Muscle of leg (tissue), 3 donors: ENCODE measurements at regions not wholly inside any gene's neighbourhood (a gene's known extent, or its start where the extent isn't known, plus 50 kb on each side); places are given as distances from the start of the nearest gene placed in this dataset.
"Not testable (repeated sequence)": the region's sequence is repeated elsewhere in the genome, so short reads cannot be mapped to it uniquely, and the experiment has no call there.

Experiments used
- DNase-seq: peaks from one replicate; pipeline ENCODE4 v3.0.0; 2013
- H3K27ac ChIP-seq: one replicate; pipeline ENCODE4 v1.5.1; 2013; ENCODE audit warnings: mild to moderate bottlenecking, low read length, control low read depth
- H3K27me3 ChIP-seq: one replicate; pipeline ENCODE4 v1.6.1; 2013; ENCODE audit warnings: low read length; ENCODE audit not compliant: control insufficient read depth, insufficient read depth
- H3K36me3 ChIP-seq: one replicate; pipeline ENCODE4 v1.6.1; 2013; ENCODE audit warnings: low read length; ENCODE audit not compliant: control insufficient read depth, insufficient read depth
- H3K4me1 ChIP-seq: one replicate; pipeline ENCODE4 v1.6.1; 2013; ENCODE audit warnings: low read length; ENCODE audit not compliant: control insufficient read depth, insufficient read depth
- H3K4me3 ChIP-seq: one replicate; pipeline ENCODE4 v1.5.1; 2013; ENCODE audit warnings: low read length, control low read depth
- H3K9me3 ChIP-seq: replicated peaks from 2 replicates; pipeline ENCODE4 v1.6.1; 2013; ENCODE audit warnings: low read depth, low read length; ENCODE audit not compliant: control insufficient read depth
- WGBS: methylation state at CpG from one replicate; pipeline ENCODE4 v1.1.5; 2013; ENCODE audit warnings: missing lambda C conversion rate; ENCODE audit not compliant: insufficient coverage; 5-methylcytosine and 5-hydroxymethylcytosine counted together

GRCh38 chr21:28696844-28697410 lies 295.8 kb downstream of the LTN1 start:
- Histone ChIP-seq H3K27me3 (no peaks in the 10 kb centered on the region), H3K27ac (no peak overlapping the region), H3K4me3 (no peak overlapping the region), H3K4me1 (no peaks in the 10 kb centered on the region), H3K9me3 (no peaks in the 10 kb centered on the region), H3K36me3 (no peaks in the 10 kb centered on the region)
- no CpG with 5 or more reads among the region's 2 CpGs for WGBS
- DNase-seq: no peak

- Histone ChIP-seq H3K4me1 (no peaks in the 10 kb centered on the region), H3K27ac (no peak overlapping the region), H3K27me3 (no peaks in the 10 kb centered on the region), H3K4me3 (no peak overlapping the region), H3K9me3 (no peaks in the 10 kb centered on the region), H3K36me3 (no peaks in the 10 kb centered on the region)
- no CpG with 5 or more reads among the region's 2 CpGs for WGBS
- no peak for DNase-seq
Observed at GRCh38 chr21:28693476-28693875, 299.2 kb downstream of the LTN1 start.

GRCh38 chr21:28690196-28690595 lies 302.5 kb downstream of the LTN1 start:
- no peaks in the 10 kb centered on the region for H3K9me3 ChIP-seq
- H3K4me3 ChIP-seq: no peak overlapping the region
- H3K4me1 ChIP-seq: no peaks in the 10 kb centered on the region
- WGBS: no CpG with 5 or more reads among the region's 1 CpG
- no peak for DNase-seq
- H3K27me3 ChIP-seq: no peaks in the 10 kb centered on the region
- H3K36me3 ChIP-seq: no peaks in the 10 kb centered on the region
- H3K27ac ChIP-seq: no peak overlapping the region

GRCh38 chr21:28688381-28688780 lies 304.3 kb downstream of the LTN1 start:
- no CpG with 5 or more reads among the region's 1 CpG for WGBS
- Histone ChIP-seq H3K4me1 (no peaks in the 10 kb centered on the region), H3K27ac (no peak overlapping the region), H3K27me3 (no peaks in the 10 kb centered on the region), H3K4me3 (no peak overlapping the region), H3K9me3 (no peaks in the 10 kb centered on the region), H3K36me3 (no peaks in the 10 kb centered on the region)
- DNase-seq: no peak

- Histone ChIP-seq H3K9me3 (no peaks in the 10 kb centered on the region), H3K27me3 (no peaks in the 10 kb centered on the region), H3K27ac (no peak overlapping the region), H3K4me1 (no peaks in the 10 kb centered on the region), H3K36me3 (no peaks in the 10 kb centered on the region), H3K4me3 (no peak overlapping the region)
- WGBS: 75% methylated on average over 1 of the region's 1 CpG
- no peak for DNase-seq
Observed at GRCh38 chr21:28687586-28687985, 305.1 kb downstream of the LTN1 start.

GRCh38 chr21:28683982-28684752 lies 308.5 kb downstream of the LTN1 start:
- H3K4me1 ChIP-seq: no peaks in the 10 kb centered on the region
- no peak overlapping the region for H3K27ac ChIP-seq
- no peaks in the 10 kb centered on the region for H3K27me3 ChIP-seq
- no peaks in the 10 kb centered on the region for H3K9me3 ChIP-seq
- no peak for DNase-seq
- H3K4me3 ChIP-seq: no peak overlapping the region
- H3K36me3 ChIP-seq: no peaks in the 10 kb centered on the region
- WGBS: 92% methylated on average over 2 of the region's 6 CpGs

- H3K4me1 ChIP-seq, H3K27me3 ChIP-seq, H3K9me3 ChIP-seq, H3K4me3 ChIP-seq, DNase-seq, H3K27ac ChIP-seq, H3K36me3 ChIP-seq: not testable (repeated sequence)
- WGBS: no CpG with 5 or more reads among the region's 3 CpGs
Observed at GRCh38 chr21:28682884-28683283, 309.8 kb downstream of the LTN1 start.

- not testable (repeated sequence) for DNase-seq, H3K27me3 ChIP-seq, H3K9me3 ChIP-seq, H3K27ac ChIP-seq, H3K36me3 ChIP-seq, H3K4me3 ChIP-seq, H3K4me1 ChIP-seq
- WGBS: 96% methylated on average over 12 of the region's 13 CpGs
Observed at GRCh38 chr21:28677096-28677495, 315.6 kb downstream of the LTN1 start.

- H3K4me3 ChIP-seq: no peak overlapping the region
- H3K4me1 ChIP-seq: no peaks in the 10 kb centered on the region
- WGBS: 50% methylated on average over 2 of the region's 4 CpGs
- H3K27ac ChIP-seq: no peak overlapping the region
- H3K36me3 ChIP-seq: no peaks in the 10 kb centered on the region
- no peaks in the 10 kb centered on the region for H3K27me3 ChIP-seq
- H3K9me3 ChIP-seq: no peaks in the 10 kb centered on the region
- DNase-seq: peak; percentile 48
Observed at GRCh38 chr21:28675331-28676041, 317.2 kb downstream of the LTN1 start.

- H3K4me1 ChIP-seq: no peaks in the 10 kb centered on the region
- H3K27ac ChIP-seq: no peak overlapping the region
- no peaks in the 10 kb centered on the region for H3K27me3 ChIP-seq
- H3K9me3 ChIP-seq: no peaks in the 10 kb centered on the region
- H3K4me3 ChIP-seq: no peak overlapping the region
- WGBS: no CpG with 5 or more reads among the region's 2 CpGs
- H3K36me3 ChIP-seq: no peaks in the 10 kb centered on the region
- no peak for DNase-seq
Observed at GRCh38 chr21:28674763-28675162, 317.9 kb downstream of the LTN1 start.
